Neural progenitor cell (in vitro differentiated cells): ENCODE measurements at regions not wholly inside any gene's neighbourhood (a gene's known extent, or its start where the extent isn't known, plus 50 kb on each side); places are given as distances from the start of the nearest gene placed in this dataset.
"Not testable (repeated sequence)": the region's sequence is repeated elsewhere in the genome, so short reads cannot be mapped to it uniquely, and the experiment has no call there.

Source experiments
- DNase-seq: peaks from one replicate; pipeline ENCODE4 v3.0.0-alpha.2; 2016; ENCODE audit warnings: low spot score
- H2AFZ ChIP-seq: fragments of 200-600 bp; sonication (generic); replicated peaks from 2 replicates; pipeline ENCODE4 v1.6.1; 2016; ENCODE audit warnings: antibody characterized with exemption
- H3F3A ChIP-seq: fragments of 200-600 bp; sonication (generic); 2 replicates; pipeline ENCODE4 v1.6.1; 2016; ENCODE audit warnings: antibody characterized with exemption, low read depth
- H3K27ac ChIP-seq: fragments of 200-600 bp; sonication (generic); 2 replicates; pipeline ENCODE4 v1.5.1; 2016; ENCODE audit warnings: mild to moderate bottlenecking
- H3K27me3 ChIP-seq: fragments of 200-600 bp; sonication (generic); 2 replicates; pipeline ENCODE4 v1.6.1; 2016; ENCODE audit warnings: mild to moderate bottlenecking, moderate library complexity
- H3K36me3 ChIP-seq: fragments of 200-600 bp; sonication (generic); 2 replicates; pipeline ENCODE4 v1.5.1; 2016
- H3K4me1 ChIP-seq: fragments of 200-600 bp; sonication (generic); 2 replicates; pipeline ENCODE4 v1.6.1; 2016; ENCODE audit warnings: mixed run types
- H3K4me2 ChIP-seq: fragments of 200-600 bp; sonication (generic); 2 replicates; pipeline ENCODE4 v1.6.1; 2016
- H3K4me3 ChIP-seq: fragments of 200-600 bp; sonication (generic); 2 replicates; pipeline ENCODE4 v1.5.1; 2016
- H3K79me2 ChIP-seq: fragments of 200-600 bp; sonication (generic); 2 replicates; pipeline ENCODE4 v1.6.1; 2016; ENCODE audit warnings: low read depth
- H3K9ac ChIP-seq: fragments of 200-600 bp; sonication (generic); 2 replicates; pipeline ENCODE4 v1.6.1; 2016
- H3K9me3 ChIP-seq: fragments of 200-600 bp; sonication (generic); 2 replicates; pipeline ENCODE4 v1.5.1; 2016; ENCODE audit warnings: low read depth
- H4K20me1 ChIP-seq: fragments of 200-600 bp; sonication (generic); 2 replicates; pipeline ENCODE4 v1.6.1; 2016; ENCODE audit warnings: low read depth
- H3K27ac Mint-ChIP-seq: 3 replicates; pipeline ENCODE4 v1.8.0; 2021; ENCODE audit warnings: mixed read lengths
- H3K27me3 Mint-ChIP-seq: 2 replicates; pipeline ENCODE4 v1.8.0; 2022; ENCODE audit warnings: low read depth, mild to moderate bottlenecking, inconsistent platforms, moderate library complexity, mixed read lengths; ENCODE audit not compliant: insufficient read depth
- H3K36me3 Mint-ChIP-seq: 3 replicates; pipeline ENCODE4 v1.8.0; 2021; ENCODE audit warnings: mixed read lengths
- H3K4me1 Mint-ChIP-seq: 3 replicates; pipeline ENCODE4 v1.8.0; 2021; ENCODE audit warnings: mixed read lengths
- H3K4me3 Mint-ChIP-seq: 3 replicates; pipeline ENCODE4 v1.8.0; 2021; ENCODE audit warnings: mild to moderate bottlenecking, moderate library complexity, mixed read lengths
- H3K9me3 Mint-ChIP-seq: 3 replicates; pipeline ENCODE4 v1.8.0; 2020; ENCODE audit warnings: mixed read lengths

DNA sequence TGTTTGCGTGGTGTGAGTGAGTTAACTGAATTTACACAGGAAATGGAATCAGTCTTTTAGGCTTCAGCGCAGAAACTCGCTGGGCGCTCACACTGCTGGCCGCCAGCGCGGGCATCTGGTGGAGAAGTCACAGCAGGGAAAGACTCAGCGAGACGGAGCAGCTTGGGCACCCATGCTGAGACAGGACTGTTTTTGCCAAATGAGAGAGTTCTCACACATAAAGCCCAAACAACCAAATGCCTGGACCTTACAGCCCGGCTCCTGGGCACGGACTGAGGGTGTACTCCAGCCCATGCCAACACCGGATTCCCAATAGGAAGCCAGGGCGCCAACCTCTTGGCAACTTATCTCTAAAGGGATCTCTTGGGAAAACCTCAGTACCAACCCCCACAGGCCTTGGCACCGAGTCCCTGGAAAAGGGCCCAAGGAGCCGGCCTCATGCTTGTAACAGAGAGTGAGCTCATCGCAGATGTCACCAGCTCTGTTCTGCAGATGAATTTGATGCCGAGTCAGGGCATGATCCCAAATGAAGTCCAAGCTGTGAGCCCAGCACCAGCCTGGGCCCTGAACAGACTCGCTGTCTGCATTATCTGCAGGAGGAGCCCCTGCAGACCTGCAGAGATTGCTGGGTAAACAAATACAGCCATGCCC is 4065.2 kb upstream of the TPTE start:
- not testable (repeated sequence) for H3K27ac Mint-ChIP-seq, H3K4me1 ChIP-seq, H3F3A ChIP-seq, H3K36me3 ChIP-seq, H4K20me1 ChIP-seq, H3K4me1 Mint-ChIP-seq, H3K4me3 Mint-ChIP-seq, H3K79me2 ChIP-seq, H2AFZ ChIP-seq, H3K9me3 Mint-ChIP-seq, DNase-seq, H3K4me3 ChIP-seq, H3K27ac ChIP-seq, H3K9me3 ChIP-seq, H3K4me2 ChIP-seq, H3K27me3 ChIP-seq, H3K36me3 Mint-ChIP-seq, H3K9ac ChIP-seq, H3K27me3 Mint-ChIP-seq

DNA sequence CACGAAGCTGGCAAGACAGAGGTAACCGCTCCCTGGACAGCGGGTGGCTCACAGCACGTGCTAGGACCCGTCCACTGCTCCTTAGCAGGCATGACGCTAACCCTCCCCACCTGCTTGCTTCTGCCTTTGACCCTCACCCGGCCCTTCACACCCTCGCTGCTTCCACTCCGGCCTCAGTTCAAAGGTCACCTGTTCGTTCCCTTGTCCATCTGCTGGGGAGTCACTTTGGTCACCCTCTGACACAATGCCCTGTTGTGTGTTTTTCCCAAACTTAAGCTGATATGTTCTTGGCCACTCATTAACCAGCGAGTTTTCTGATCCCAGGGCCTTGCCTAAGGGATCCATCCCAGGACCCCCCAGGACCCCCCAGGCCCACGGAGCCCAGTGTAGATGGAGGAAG is 4061.6 kb upstream of the TPTE start:
- not testable (repeated sequence) for H3K27ac ChIP-seq, H3K27ac Mint-ChIP-seq, H3K36me3 ChIP-seq, H3K9ac ChIP-seq, DNase-seq, H3K27me3 ChIP-seq, H2AFZ ChIP-seq, H3K36me3 Mint-ChIP-seq, H3K4me1 ChIP-seq, H3K4me2 ChIP-seq, H3K4me1 Mint-ChIP-seq, H3F3A ChIP-seq, H3K4me3 Mint-ChIP-seq, H3K27me3 Mint-ChIP-seq, H3K9me3 Mint-ChIP-seq, H3K4me3 ChIP-seq, H3K9me3 ChIP-seq, H4K20me1 ChIP-seq, H3K79me2 ChIP-seq

DNA sequence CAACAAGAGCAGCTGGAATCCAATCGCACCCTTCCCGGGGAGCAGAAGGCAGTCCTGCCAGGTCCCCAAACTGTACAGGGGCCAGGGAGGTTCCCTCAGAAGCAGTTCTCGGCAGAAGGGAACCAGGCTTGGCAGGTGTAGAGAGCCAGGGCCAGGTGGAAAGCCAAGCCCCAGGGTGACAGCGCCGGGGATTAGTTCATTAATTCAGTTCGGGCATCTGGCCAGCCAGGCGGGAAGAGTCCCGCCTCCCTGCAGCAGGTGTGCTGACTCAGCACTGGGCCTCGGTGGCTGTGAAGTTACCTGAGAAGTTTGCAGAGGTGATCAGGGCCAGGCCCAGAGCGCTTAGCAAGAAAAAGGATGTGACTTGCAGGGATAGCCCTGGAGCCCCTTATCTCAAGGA is 4060.0 kb upstream of the TPTE start:
- not testable (repeated sequence) for H2AFZ ChIP-seq, H3K27me3 ChIP-seq, H3K9ac ChIP-seq, H3K9me3 ChIP-seq, H3K27ac Mint-ChIP-seq, H3K27me3 Mint-ChIP-seq, H3K4me1 Mint-ChIP-seq, H3K36me3 ChIP-seq, H3K4me3 Mint-ChIP-seq, H3K4me3 ChIP-seq, H3K9me3 Mint-ChIP-seq, H3F3A ChIP-seq, H4K20me1 ChIP-seq, H3K4me2 ChIP-seq, H3K79me2 ChIP-seq, H3K36me3 Mint-ChIP-seq, H3K27ac ChIP-seq, DNase-seq, H3K4me1 ChIP-seq

DNA sequence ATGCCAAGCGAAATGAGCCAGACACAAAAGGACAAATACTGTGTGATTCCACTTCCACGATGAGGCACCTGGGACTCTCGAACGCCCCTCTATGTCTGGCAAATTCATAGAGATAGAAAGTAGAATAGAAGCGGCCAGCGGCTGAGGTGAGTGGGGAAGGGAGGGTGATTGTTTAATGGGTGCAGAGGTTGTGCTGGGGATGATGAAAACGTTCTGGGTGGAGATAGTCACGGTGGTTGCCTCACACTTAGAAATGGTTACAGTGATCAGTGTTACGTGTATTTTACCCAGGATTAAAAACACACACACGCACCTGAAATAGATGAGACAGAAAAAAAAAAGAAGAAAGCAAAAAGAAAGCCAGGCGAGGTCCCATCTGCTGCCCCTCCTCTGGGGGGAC is 4057.0 kb upstream of the TPTE start:
- H3K79me2 ChIP-seq, H4K20me1 ChIP-seq, H3K27me3 Mint-ChIP-seq, H3K27ac ChIP-seq, DNase-seq, H3K9me3 ChIP-seq, H3K4me3 ChIP-seq, H3K27ac Mint-ChIP-seq, H3K4me3 Mint-ChIP-seq, H3K9me3 Mint-ChIP-seq, H3K36me3 ChIP-seq, H3K27me3 ChIP-seq, H3K36me3 Mint-ChIP-seq, H3K4me1 ChIP-seq, H3F3A ChIP-seq, H3K4me2 ChIP-seq, H2AFZ ChIP-seq, H3K9ac ChIP-seq, H3K4me1 Mint-ChIP-seq: not testable (repeated sequence)

DNA sequence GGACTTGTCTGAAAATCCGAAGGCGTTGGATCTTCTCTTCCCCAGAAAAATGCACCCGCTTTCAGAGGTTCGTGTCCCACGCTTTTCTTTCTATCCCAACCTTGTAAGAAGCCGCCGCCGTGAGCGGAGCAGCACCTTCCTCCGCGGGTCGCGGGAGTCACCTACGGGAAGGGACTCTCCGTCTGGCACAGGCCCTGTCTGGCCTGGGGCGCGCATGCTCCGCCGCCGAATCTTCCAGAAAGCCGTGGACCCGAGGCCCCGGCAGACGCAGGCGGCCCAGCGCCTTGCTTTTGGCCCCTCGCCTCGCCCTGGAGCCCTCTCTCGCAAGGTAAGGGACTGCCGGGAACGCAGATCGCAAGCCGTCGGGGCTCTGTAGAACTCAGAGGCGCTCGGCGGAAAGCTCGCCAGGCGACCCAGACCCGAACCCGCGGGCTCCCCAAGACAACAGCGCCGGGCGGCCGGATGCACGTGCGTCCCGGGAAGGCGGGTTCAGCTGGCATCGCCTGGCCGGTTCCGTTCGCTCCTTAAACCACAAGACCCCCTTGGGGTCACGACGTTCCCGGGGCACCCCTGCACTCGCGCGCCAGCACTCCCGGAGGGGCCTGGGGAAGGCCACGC is 4055.2 kb upstream of the TPTE start:
- not testable (repeated sequence) for H3K4me1 ChIP-seq, H3K9me3 Mint-ChIP-seq, H3K9ac ChIP-seq, H4K20me1 ChIP-seq, H3K27ac ChIP-seq, H3K9me3 ChIP-seq, H3K4me3 ChIP-seq, H3K4me3 Mint-ChIP-seq, H3K27me3 Mint-ChIP-seq, H3K4me1 Mint-ChIP-seq, H3K4me2 ChIP-seq, H3K36me3 ChIP-seq, H3K36me3 Mint-ChIP-seq, H3F3A ChIP-seq, H3K27me3 ChIP-seq, H3K27ac Mint-ChIP-seq, H2AFZ ChIP-seq, H3K79me2 ChIP-seq, DNase-seq

DNA sequence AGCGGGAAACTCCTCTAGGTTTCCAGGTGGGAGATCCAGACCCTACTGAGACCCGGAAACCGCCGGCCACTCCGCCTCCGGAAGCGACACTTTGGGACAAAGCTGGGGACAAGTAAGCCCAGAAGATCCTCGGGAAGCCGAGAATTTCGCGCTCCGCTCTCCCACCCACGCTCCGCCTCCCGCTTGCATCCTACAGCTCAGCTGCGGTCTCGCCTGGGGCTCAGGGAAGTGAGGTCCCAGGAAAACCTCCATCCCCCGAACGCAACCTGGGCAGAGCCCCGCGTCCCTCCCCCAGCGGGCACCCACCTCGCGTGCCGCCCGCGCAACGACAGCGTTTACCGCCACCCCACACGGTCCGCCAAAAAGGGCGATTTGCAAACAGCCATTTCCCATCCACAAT is 4054.7 kb upstream of the TPTE start:
- not testable (repeated sequence) for H3K36me3 Mint-ChIP-seq, H4K20me1 ChIP-seq, H3K4me1 Mint-ChIP-seq, H3K27ac Mint-ChIP-seq, H2AFZ ChIP-seq, H3K27me3 ChIP-seq, H3K4me2 ChIP-seq, H3F3A ChIP-seq, H3K4me3 ChIP-seq, DNase-seq, H3K9me3 ChIP-seq, H3K9ac ChIP-seq, H3K27ac ChIP-seq, H3K9me3 Mint-ChIP-seq, H3K4me3 Mint-ChIP-seq, H3K4me1 ChIP-seq, H3K79me2 ChIP-seq, H3K27me3 Mint-ChIP-seq, H3K36me3 ChIP-seq

DNA sequence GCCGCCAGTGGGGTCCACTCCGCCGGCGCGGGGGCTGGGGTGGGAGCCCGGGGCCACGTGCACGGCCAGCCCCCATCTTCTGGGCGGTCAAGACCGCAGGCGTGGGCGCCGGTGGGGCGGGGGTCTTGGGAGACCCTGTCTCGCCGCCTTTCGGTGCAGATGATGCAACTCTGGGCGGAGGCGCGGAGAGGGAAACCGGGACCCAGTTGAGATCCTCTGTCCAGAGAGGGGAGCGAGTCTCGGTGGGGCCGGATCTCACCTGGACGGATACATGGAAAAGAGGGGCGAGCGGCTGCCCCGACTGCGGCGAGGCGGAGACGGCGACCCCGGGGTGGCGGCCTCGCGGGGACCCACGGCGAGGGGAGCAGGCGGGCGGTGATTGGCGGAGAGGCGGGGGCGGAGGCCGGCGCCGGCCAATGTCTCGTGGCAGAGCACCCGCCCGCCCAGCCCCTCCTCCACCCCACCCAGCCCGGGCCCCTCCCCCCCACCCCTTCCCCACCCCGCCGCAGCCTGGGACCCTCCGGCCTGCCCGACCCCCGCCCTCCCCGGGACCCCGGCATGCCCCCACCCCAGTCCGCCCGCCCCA is 4054.1 kb upstream of the TPTE start:
- H3K36me3 Mint-ChIP-seq, H3K27me3 Mint-ChIP-seq, H4K20me1 ChIP-seq, H2AFZ ChIP-seq, H3K4me1 Mint-ChIP-seq, H3F3A ChIP-seq, H3K9ac ChIP-seq, H3K9me3 ChIP-seq, H3K4me3 Mint-ChIP-seq, DNase-seq, H3K27ac ChIP-seq, H3K4me3 ChIP-seq, H3K9me3 Mint-ChIP-seq, H3K79me2 ChIP-seq, H3K27me3 ChIP-seq, H3K27ac Mint-ChIP-seq, H3K36me3 ChIP-seq, H3K4me1 ChIP-seq, H3K4me2 ChIP-seq: not testable (repeated sequence)

DNA sequence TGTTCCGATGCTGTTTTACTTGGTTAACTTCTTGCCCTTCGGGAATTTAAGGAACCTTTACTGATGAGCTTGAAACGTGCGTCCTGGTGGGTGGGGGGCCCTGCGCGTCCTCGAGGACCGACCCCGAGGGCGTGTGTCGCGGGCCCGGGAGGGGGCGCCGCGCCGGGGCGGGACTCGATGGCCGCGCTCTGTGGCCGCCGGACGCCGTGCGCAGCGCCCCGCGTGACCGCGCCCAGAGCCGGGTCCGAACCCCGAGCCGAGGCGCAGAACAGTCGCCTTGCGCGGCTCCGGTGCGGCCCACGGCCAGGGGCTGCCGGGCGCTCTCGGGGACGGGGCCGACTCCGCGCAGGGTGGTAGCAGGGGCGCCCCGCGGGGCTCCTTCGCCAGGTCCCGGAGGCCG is 4053.5 kb upstream of the TPTE start:
- not testable (repeated sequence) for H3K79me2 ChIP-seq, DNase-seq, H3K27ac ChIP-seq, H3K9me3 Mint-ChIP-seq, H4K20me1 ChIP-seq, H3K4me1 ChIP-seq, H3K27me3 Mint-ChIP-seq, H3K4me3 ChIP-seq, H3K4me2 ChIP-seq, H3K9me3 ChIP-seq, H3K9ac ChIP-seq, H3K4me3 Mint-ChIP-seq, H3K36me3 ChIP-seq, H3K27ac Mint-ChIP-seq, H3K4me1 Mint-ChIP-seq, H2AFZ ChIP-seq, H3F3A ChIP-seq, H3K36me3 Mint-ChIP-seq, H3K27me3 ChIP-seq
